ENCODE measurements at regions not wholly inside any gene's neighbourhood (a gene's known extent, or its start where the extent isn't known, plus 50 kb on each side); places are given as distances from the start of the nearest gene placed in this dataset.

DNA sequence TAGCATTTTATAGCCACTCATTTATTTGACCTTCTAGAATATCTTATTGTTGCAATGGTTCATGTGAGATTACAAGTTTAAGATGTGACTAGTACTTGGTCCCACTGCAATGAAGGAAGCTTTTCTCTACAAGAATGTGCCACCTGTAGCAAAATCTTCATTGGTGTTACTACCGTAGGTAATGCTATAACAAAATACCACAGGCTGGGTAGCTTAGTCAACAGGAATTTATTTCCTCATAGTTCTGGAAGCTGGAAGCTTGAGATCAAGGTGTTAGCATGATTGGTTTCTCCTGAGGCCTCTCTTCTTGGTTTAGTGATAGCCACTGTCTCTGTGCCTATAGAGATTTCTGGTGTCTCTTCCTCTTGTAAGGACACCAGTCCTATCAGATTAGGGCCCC is 441.0 kb downstream of the GPM6A start:
- Histone ChIP-seq H3K23me2 (ENCODE audit: low read depth, low read length) (no peaks in the 10 kb centered on the region), H3K27me3 (replicated peaks in 1 of 4; ENCODE audit: control insufficient read depth in 3 of 4, extremely low read depth in 1 of 4, insufficient read depth in 3 of 4, low read length in 3 of 4) (no peaks in the 10 kb centered on the region), H3K4ac (replicated peaks; ENCODE audit: insufficient read length, low read depth, low read length) (no peak overlapping the region), H3K18ac (ENCODE audit: extremely low read depth, low read length) (no peak overlapping the region), H3K36me3 (ENCODE audit: control insufficient read depth in 2 of 4, insufficient read depth in 4 of 4, low read length in 3 of 4) (no peaks in the 10 kb centered on the region), H3K27ac (ENCODE audit: low read depth, low read length) (no peak overlapping the region), H2BK120ac (replicated peaks; ENCODE audit: low read depth, low read length) (no peak overlapping the region), H4K5ac (ENCODE audit: insufficient read length, low read depth, low read length) (no peak overlapping the region), H2BK20ac (ENCODE audit: low read length) (no peak overlapping the region), H3K4me3 (ENCODE audit: extremely low read depth in 1 of 4, insufficient read depth in 2 of 4, low read depth in 3 of 4, low read length in 4 of 4) (no peak overlapping the region), H3K9ac (replicated peaks in 1 of 4; ENCODE audit: extremely low read depth in 1 of 4, low read depth in 3 of 4, low read length in 3 of 4) (no peak overlapping the region), H3K79me1 (ENCODE audit: low read depth, low read length) (no peaks in the 10 kb centered on the region), H2BK5ac (ENCODE audit: low read depth, low read length) (no peak overlapping the region), H3K4me2 (ENCODE audit: insufficient read depth in 1 of 2, low read depth in 2 of 2, low read length in 2 of 2) (no peak overlapping the region), H3K9me3 (ENCODE audit: insufficient read depth in 2 of 2, low read depth in 1 of 2, low read length in 1 of 2) (no peaks in the 10 kb centered on the region), H3K23ac (ENCODE audit: insufficient read length) (no peak overlapping the region), H4K20me1 (replicated peaks in 1 of 2; ENCODE audit: control insufficient read depth in 1 of 2, insufficient read depth in 2 of 2, low read length in 2 of 2) (no peaks in the 10 kb centered on the region), H3K4me1 (replicated peaks in 1 of 4; ENCODE audit: control insufficient read depth in 3 of 4, insufficient read depth in 4 of 4, low read length in 3 of 4) (peaks cover 0 to 2% (median 0%) of the 10 kb centered on the region in 4 experiments; a peak in 1 of 7 replicates), H3K14ac (ENCODE audit: insufficient read length) (no peak overlapping the region), H2AFZ (ENCODE audit: low read length) (peak overlapping the region; percentile 58), H4K91ac (replicated peaks; ENCODE audit: insufficient read length, low read length) (no peak overlapping the region), H2AK5ac (ENCODE audit: low read depth, low read length) (no peak overlapping the region), H3K56ac (replicated peaks; ENCODE audit: insufficient read length, low read depth, low read length) (no peak overlapping the region), H3K79me2 (ENCODE audit: control insufficient read depth in 1 of 2, insufficient read depth in 2 of 2, low read length in 2 of 2) (no peaks in the 10 kb centered on the region), H2BK12ac (ENCODE audit: low read depth, low read length) (no peak overlapping the region), H4K8ac (ENCODE audit: extremely low read depth, insufficient read depth, low read length) (no peak overlapping the region), H2BK15ac (ENCODE audit: low read length) (no peak overlapping the region)
- ChIA-PET POLR2A (ENCODE audit: partially characterized antibody) (no interaction called here), CTCF (ENCODE audit: partially characterized antibody) (no interaction called here)
- FAIRE-seq (no peak), DNase-seq (ENCODE audit: low read depth in 1 of 2, low spot score in 2 of 2) (no peak)
- TF ChIP-seq GABPA (IDR thresholded peaks at IDR 0.05; ENCODE audit: borderline replicate concordance, insufficient read depth, low read length) (no peak), NRF1 (IDR thresholded peaks at IDR 0.05; ENCODE audit: low read depth, low read length) (no peak), SIX5 (IDR thresholded peaks at IDR 0.05; ENCODE audit: low read depth, low read length) (no peak), TAF7 (optimal IDR thresholded peaks at IDR 0.05; ENCODE audit: borderline replicate concordance, low read depth, low read length) (no peak), KDM1A (IDR thresholded peaks at IDR 0.05; ENCODE audit: borderline replicate concordance, low read length) (no peak), CHD1 (IDR thresholded peaks at IDR 0.05; ENCODE audit: low read depth, low read length) (no peak), RFX5 (IDR thresholded peaks at IDR 0.05; ENCODE audit: borderline replicate concordance, low read depth, low read length) (no peak), CHD2 (IDR thresholded peaks at IDR 0.05; ENCODE audit: low read length) (no peak), SRF (IDR thresholded peaks at IDR 0.05; ENCODE audit: low read depth, low read length) (no peak), KDM4A (IDR thresholded peaks at IDR 0.05; ENCODE audit: low read depth, low read length, severe bottlenecking) (no peak), PHF8 (conservative IDR thresholded peaks at IDR 0.05; ENCODE audit: low read depth, low read length) (no peak), TEAD4 (IDR thresholded peaks at IDR 0.05; ENCODE audit: low read depth, low read length) (no peak), YY1 (IDR thresholded peaks at IDR 0.05; ENCODE audit: low read depth, low read length) (no peak)
- 90% methylated on average over 1 of the region's 1 CpG; no CpG with 5 or more reads in 1 of the 2 experiments for WGBS, 2 experiments (ENCODE audit: extremely low coverage in 1 of 2, insufficient coverage in 1 of 2, insufficient read length in 1 of 2, insufficient replicate concordance in 2 of 2, low coverage in 1 of 2, low lambda C conversion rate in 2 of 2, missing lambda C conversion rate in 1 of 2)

Measured in H1 (cell line).